GM18867 (cell line): ENCODE measurements at regions not wholly inside any gene's neighbourhood (a gene's known extent, or its start where the extent isn't known, plus 50 kb on each side); places are given as distances from the start of the nearest gene placed in this dataset.

Experiments
- ATAC-seq: cut with Tn5 transposase; IDR thresholded peaks from one replicate; pipeline ENCODE4 v1.9.1; 2021; ENCODE audit warnings: mild to moderate bottlenecking, moderate library complexity; ENCODE audit not compliant: unreplicated experiment

DNA sequence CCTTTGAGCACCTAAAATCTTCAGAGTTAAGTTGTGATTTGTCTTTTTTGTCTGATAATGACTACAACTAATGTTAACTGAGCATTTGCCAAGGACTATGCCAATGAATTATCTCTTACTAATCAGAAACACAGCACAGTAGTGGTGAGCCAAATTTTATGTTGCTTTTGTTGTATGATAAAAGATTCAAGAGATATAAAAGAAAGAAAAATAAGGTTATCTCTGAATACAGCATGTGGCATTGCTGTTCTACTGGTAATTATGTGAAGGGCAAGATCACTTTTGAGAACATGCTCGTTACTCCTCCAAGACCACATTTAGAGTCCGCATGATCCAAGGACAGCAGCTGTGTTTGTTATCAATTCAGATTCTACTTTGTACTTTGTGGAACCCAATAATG, 133.4 kb upstream of the MYLIP start:
- ATAC-seq: no peak

DNA sequence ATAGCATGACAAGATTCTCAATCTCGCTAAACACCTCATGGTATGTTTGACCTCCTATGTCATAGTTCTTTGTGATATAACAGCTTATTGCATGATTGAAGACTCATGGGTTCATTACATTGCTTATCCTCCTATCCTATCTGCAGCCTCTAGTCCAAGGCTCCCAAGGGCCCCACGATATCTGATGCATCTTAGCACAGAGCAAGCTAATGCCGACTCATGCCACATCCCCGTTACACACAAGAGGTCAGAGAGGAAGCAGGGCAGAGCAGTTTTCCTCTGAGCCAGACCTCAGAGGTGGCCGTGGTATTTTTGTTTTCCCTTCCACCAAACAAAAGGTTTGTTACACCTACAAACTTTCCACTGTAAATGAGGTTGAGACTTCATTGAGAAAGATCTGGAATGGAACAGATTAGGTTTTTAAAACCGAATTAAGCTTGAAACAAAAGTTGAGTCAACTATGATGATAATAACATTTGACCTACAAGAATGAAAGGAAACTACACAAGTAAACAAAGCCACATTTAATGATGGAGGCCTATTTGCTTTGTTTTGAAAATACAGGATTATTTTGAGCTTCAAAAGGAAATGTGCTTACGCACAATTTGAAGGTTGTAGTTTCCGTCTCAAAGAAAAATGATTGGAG, 133.9 kb upstream of the MYLIP start:
- no peak for ATAC-seq

DNA sequence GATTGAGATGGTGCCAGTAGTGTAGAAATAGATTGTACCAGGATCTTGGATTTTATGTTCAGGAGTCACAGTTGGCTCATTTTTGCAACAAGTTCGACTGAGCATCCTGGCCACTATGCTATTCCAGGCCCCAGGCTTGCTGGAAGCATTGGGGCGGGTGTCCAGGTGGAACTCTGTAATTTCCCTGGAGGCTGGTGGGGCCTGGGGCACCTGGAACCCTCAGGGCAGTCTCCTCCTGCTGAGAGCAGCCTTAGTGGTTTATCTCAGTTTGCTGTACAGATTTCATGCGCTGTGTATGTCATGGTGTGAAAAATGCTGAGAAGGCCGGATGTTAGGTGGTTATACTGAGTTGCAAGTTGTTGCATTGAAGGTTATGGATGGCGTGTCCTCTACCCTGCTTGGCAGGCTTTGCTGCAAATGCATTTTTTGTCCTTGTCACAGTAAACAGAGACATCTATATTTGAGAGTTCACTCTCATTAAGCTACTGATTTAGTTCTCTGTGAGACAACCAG, 135.1 kb upstream of the MYLIP start:
- ATAC-seq: no peak

DNA sequence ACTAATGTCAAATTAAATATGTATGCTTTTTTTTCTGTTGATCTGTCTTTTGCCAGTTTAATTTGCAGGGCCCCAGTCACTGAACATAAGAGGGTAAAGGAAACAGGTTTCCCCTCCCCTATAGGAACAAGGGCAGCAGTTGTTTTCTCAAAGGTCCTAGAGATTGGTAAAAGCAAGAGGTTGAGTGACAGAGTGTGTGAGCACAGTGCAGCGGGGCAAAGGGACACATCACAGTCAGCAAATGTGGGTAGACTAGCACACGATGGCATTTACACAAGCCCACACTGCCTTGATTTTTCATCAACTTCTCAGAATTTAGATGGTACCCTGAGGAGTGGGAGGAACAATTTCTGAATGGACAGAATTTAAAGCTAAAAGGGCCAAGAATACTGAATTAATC, 138.7 kb upstream of the MYLIP start:
- ATAC-seq: no peak

DNA sequence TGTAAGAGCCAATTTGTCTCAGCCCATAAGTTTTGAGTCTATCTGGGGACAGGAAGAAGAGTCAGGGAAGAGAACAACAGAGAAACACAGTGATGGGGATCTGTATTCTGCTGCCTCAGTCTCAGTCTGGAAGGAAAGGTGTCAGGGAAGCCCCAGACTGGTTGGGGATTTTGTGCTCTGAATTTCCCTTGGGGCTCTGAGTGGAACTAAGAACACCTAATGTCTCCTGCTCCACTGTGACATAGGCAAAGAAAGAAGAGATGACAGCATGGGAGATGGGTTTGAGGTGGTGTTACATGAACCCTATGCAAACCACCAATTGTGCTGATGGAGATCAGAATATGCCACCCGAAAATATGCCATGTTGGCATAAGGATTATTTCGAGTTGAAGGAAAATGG, 139.5 kb upstream of the MYLIP start:
- ATAC-seq: peak; percentile 55

DNA sequence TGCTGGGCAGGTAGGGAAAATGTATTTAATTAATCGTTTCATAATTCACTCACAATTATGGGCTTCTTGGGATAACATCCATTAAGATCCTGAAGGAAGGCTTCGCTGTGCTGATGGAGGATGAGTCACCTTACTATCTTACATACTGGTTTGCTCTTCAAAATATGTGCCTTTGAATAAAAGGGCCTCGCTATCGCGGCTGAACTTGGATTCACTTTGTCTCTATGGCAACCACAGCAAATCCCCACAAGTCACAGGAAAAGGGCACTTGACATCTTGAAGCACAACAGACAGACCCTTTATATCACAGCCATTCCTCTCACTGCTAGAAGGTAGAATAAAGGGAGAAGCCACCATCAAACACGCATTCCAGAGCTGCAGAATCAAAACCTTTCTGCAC, 141.3 kb upstream of the MYLIP start:
- no peak for ATAC-seq

DNA sequence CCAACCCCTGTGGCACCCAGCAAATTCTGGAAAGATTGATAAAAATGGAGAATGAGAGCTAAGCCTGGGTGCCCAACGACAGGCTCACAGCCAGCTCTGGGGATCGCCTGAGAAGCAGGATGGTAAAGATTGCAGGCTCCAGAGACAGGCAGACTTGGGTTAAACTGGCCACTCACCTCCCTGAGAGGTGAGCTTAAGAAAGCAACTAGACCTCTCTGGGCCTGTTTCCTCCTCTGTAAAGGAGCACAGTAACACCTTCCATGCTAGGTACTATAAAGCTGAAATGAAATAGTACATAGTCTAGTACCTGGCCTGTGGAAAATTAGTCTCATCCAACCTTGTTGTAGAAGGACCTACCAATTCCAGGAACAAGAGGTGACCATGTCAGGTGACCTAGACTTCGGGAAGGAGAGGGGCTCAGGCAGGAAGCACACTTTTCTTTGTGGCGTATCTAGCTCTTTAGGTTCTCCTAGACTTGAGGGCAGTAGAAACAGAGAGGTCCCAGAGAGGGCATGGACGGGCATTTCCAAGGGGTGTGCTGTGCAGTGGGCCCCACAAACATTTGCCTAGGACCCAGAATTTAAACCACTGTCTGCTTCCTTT, 142.8 kb upstream of the MYLIP start:
- no peak for ATAC-seq

DNA sequence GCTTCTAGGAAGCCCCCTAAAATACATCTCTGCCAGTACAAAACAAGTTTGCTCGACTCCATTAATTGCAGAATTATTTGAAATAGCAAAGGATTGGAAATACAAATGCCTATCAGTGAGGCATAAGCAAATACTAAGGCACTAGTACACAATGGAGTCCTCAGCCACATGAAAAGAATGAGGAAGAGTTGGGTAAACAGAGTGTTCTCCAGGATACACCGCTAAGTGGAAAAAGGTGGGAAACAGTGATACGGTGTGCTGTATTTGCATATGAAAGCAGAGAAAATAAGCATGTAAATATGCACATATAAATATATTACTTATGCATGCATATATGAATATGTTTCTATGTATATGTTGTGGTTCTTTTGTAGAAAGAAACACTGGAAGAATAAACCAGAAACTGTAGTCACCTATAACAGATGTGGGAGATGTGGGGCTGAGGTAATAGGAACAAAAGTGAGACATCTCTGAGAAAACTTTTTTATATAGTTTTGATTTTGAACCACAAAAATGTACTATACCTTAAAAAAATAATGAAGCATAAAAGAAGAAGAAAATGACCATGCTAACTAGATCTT, 143.4 kb upstream of the MYLIP start:
- no peak for ATAC-seq

DNA sequence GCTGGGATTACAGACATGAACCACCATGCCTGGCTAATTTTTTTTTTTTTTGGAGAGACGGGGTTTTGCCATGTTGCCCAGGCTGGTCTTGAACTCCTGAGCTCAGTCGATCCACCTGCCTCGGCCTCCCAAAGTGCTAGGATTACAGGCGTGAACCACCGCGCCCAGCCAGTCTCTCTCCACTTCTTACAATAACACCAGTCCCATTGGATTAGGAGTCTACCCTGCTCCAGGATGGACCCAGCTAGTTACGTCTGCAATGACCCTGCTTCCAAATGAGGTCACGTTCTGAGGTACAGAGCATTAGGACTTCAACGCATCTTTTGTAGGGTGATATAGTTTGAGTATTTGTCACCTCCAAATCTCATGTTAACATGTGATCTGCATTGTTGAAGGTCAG, 146.9 kb upstream of the MYLIP start:
- ATAC-seq: no peak

DNA sequence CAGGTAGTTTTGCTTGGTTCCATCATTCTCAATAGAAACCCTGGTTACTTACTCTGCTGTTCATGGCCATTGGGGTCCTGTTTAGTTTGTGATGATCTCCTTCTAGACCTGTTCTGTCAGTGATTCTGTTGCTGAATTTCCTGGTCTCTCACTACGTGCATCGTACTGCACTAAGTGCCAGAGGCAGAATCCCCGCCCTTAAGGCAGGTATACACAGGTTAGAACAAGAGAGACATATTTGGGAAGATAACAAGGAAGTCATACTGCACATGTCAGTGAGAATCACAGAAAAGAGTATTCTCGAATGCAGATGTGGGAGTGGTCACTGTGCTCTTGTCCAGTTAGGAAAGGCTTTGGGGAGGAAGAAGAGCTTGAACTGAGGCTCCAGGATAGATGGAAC, 148.1 kb upstream of the MYLIP start:
- no peak for ATAC-seq

DNA sequence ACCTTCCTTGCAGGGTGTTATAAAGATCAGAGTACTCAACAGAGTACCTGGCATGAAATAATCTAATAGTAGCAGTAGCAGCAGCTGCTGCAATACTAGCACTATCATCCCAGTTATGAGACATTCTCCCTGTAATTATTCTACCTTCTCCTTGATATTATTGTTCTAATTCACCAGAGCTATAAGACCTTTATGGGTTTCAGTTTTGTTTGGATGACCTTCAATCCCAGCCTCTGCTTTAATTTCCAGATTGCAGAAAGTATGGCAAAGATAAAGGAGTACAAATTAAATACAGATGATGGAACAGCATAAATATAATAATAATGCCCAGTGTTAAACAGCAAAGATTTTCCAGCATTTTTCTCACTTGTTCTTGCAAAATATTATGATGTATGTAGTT, 150.5 kb upstream of the MYLIP start:
- no peak for ATAC-seq

DNA sequence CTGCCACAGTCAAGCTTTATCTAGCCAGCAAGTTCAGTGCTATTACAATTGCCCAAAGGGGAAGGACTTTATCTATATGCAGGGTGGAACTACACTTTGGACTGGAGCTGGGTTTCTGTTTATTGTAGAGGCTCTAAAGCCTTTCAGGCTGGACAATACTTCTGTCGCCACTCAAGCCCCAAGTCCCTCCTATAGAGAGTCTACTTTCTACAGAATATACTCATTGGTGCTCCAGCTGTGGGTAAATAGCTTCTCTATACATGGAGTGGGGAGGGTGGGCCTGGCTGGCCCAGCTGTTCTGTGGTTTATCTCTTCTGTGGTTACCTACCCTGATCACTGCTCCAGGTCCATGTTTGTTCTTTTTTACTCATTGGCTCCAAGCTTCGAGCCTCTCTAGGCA, 151.8 kb upstream of the MYLIP start:
- no peak for ATAC-seq

DNA sequence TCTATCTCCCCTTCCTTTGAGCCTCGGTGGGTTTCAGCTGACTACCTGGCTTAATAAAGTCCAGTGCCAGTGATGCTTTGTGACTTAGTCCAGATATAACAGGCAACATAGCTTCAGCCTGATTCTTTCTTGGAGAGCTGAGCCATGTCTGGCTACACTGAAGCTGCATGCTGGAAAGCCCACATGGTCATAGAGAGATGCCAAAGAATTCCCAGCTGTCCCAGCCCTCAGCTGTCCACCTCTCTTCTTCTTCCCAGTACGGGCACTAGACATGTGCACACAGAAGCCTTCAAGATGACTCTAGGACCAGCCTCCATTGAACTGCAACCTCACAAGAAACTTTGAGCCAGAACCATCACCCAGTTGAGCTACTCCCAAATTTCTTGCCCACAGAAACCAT, 154.1 kb upstream of the MYLIP start:
- ATAC-seq: no peak

DNA sequence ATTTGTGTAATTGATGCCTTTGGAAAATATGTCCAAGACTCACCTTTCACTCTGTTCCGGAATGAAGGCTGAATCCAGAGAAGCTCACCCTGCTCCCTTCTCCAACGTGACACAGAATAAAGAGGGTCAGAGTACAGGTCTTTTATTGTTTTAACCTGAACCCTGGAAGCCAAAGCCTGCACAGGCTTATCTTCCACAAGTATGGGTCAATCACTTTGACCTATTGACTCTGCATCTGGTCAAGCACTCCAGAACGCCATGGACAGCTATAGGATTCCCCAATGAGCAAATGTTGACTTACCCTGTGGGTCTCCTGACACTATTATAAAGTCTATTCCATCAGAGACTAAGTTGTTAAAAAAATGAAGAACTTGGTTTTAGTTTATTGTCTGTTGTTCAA, 158.4 kb upstream of the MYLIP start:
- no peak for ATAC-seq

DNA sequence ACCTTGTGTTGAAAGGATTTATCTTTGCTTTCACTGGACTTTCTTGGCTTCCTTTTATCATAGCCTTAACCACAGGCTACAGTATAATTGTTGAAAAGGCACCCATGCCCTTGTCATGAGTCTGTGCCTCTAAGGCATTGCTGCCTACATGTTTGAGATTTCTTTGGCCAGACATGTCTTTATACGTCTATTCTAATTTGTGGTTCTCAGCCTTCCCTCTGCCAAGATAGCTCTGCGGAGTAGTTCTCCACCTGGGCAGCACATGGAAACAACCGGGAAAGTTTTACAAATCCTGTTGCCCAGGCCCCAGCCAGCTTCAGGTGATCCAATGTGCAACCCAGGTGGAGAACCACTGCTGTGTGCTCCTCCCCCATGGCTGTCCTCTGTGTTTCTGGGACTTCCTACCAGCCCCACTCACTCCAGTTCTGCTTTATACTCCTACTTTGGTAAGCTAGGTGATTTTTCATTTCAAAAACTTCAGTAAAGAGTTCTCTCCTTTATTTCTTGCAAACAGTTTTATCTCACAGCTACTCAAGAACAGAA, 159.6 kb upstream of the MYLIP start:
- no peak for ATAC-seq

DNA sequence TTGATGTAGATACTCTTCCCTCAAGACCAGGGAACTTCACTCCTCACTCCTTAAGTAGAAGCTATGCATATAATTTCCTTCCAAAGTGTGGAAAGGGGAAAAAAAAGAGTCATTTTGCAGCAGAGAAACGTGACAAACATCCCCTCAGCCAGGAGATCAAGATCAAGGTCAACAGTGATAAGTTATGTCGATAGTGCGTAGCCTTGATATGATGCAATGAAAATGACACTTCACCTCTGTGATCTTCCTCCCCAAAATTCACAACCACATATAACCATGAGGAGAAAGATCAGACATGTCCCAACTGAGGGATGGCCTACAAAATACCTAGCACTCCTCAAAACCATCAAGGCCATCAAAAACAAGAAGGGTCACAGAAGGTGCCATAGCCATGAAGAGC, 160.4 kb upstream of the MYLIP start:
- ATAC-seq: no peak

DNA sequence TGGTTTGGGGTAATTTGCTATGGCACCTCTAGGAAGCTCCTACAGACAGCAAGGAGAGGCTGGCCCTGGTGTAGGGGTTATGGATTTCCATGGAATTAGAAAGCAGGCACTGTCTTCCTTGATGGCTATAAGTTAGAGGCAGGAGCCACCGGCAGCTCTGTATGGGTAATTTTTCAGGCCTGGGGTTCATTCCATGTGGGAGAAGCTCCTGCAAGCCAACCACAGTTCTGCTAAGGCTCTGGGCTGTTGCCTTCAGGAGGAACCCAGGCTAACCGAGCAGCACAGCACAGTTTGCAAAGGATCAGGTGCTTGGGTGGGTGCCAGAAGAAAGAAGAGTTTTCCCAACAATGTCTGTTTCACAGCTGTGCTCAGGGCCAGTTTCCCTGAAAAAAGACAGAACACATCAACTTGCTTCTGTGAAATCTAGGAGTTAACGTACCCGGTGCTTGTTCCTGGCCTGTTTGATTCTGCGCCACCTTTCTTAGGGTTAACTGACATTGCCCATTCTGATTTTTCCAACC, 162.8 kb upstream of the MYLIP start:
- ATAC-seq: no peak

DNA sequence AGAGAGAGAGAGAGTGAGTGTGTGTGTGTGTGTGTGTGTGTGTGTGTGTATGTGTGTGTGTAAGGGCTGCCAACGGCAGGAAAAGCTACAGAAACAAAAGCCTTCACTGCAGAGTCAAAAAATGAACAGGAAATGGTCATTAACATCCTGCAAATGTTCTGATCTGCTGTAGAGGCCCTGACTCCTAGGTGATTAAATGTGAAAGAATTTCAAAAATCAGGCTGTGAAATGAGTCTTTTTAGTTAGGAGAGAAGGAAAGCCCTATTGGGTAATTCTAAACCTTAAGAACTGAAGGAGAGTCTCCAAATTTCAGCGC, 166.5 kb upstream of the MYLIP start:
- no peak for ATAC-seq

DNA sequence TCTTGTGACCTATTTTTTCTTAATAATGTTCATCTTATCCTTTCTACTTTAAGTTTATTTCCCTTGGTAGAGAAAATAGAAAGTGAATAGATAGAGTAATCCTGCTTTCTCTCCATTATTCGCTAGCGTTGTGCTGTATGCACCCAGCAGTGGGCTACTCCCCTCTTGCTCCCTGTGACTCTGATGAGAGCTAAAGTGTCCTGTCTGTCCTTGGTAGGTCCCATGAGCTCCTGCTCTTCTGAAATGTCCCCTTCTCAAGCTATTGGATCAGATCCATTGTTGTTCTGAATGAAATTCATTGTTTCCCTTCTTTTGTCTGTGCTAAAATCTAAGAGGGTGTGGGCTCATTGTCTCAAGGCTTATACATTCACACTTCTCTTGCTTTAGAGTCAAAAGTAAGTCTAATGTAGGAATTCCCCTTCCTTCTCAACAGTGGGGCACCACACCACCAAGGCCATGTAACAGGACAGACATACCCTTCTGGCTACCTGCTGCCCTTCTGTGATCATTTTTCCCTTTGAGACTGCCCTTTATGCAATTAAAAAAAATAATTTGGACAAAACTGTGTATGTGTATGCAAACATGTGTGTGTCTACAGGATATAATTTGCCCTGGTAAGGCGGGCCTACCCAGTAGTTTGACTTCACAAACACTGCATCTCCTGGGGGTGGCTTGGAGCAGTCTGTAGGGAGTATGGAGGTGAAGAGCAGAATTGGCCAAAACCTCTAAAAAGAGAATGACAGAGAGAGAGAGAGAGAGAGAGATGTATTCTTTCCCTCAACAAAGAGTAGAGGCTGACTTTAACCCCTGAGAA, 167.0 kb upstream of the MYLIP start:
- no peak for ATAC-seq

DNA sequence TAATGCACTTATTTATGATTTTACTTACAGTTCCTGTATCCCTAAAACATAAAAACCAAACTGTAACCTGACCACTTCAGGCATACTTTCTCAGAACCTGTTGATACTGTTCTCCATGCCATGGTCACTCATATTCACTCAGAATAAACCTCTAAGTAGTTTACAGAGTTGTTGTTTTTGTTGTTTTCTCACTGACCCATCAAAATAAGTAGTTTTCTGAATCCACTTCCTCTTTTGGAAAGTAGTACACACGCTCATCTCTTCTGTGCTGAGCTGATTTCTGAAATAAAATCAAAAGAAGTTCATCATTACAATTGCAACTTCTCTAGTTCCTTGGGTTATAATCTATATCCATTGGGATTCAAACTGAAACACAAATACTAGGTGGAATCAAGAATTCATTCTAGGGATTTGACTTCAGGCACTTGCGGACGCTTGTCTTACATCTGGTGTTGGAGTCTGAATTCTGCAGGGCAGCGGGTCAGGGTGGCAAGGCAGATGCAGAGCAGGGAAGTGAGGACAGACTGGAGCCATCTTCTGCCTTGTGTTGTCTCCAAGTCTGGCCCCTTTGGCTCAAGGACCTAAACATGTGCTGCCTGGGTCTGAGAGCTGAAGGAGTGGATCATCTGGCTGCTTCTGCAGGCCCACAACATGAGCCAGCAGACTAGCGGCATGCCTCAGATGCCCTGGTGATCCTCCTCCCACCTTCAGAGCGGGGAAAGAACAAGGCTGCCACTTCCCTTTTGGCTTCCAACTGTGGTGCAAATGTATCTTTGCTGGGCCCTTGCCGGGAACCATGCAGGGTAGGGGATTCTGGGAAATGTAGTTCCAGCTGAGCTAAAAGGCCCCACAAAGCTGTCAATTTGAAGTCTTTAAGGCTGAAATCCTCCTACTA, 167.9 kb upstream of the MYLIP start:
- no peak for ATAC-seq
